ENCODE measurements at regions not wholly inside any gene's neighbourhood (a gene's known extent, or its start where the extent isn't known, plus 50 kb on each side); places are given as distances from the start of the nearest gene placed in this dataset.
"Not testable (repeated sequence)": the region's sequence is repeated elsewhere in the genome, so short reads cannot be mapped to it uniquely, and the experiment has no call there.

DNA sequence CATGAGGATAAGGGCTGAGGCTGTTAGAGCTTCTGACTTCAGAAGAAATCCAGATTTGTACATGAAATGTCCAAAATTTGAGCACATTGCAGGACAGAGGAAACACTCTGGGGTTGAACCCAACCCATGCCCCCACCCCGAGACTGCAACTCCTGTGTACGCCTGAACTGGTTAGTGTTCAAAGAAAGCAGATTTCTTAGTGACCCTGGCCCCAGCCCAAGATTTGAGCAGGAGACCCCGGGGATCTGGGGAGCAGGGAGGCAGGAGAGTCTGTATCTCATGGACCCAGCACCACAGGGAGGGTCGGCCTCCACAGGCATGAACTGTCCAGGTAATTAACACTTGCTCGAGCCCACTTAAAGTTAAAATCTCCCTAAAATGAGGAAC is 69.3 kb upstream of the WNT7B start:
- no peak overlapping the region for H3K27ac Mint-ChIP-seq
- Histone ChIP-seq H3K4me2 (no peak overlapping the region), H3F3A (ENCODE audit: low read depth) (no peaks in the 10 kb centered on the region), H2AFZ (replicated peaks) (no peak overlapping the region), H3K79me2 (ENCODE audit: low read depth) (no peaks in the 10 kb centered on the region), H3K9ac (no peak overlapping the region), H3K4me3 (no peak overlapping the region), H4K20me1 (ENCODE audit: low read depth) (peaks cover 10% of the 10 kb centered on the region), H3K27me3 (peaks cover 94% of the 10 kb centered on the region), H3K27ac (no peak overlapping the region), H3K36me3 (no peaks in the 10 kb centered on the region), H3K9me3 (ENCODE audit: low read depth) (no peaks in the 10 kb centered on the region), H3K4me1 (peaks cover 4% of the 10 kb centered on the region)
- H3K4me3 Mint-ChIP-seq: no peak overlapping the region
- TF ChIP-seq EZH2phosphoT487 (IDR thresholded peaks at IDR 0.05): no peak
- TF ChIP-seq EZH2 (IDR thresholded peaks at IDR 0.05): no peak
- TF ChIP-seq, protein P1, sequence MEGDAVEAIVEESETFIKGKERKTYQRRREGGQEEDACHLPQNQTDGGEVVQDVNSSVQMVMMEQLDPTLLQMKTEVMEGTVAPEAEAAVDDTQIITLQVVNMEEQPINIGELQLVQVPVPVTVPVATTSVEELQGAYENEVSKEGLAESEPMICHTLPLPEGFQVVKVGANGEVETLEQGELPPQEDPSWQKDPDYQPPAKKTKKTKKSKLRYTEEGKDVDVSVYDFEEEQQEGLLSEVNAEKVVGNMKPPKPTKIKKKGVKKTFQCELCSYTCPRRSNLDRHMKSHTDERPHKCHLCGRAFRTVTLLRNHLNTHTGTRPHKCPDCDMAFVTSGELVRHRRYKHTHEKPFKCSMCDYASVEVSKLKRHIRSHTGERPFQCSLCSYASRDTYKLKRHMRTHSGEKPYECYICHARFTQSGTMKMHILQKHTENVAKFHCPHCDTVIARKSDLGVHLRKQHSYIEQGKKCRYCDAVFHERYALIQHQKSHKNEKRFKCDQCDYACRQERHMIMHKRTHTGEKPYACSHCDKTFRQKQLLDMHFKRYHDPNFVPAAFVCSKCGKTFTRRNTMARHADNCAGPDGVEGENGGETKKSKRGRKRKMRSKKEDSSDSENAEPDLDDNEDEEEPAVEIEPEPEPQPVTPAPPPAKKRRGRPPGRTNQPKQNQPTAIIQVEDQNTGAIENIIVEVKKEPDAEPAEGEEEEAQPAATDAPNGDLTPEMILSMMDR (IDR thresholded peaks at IDR 0.05): no peak
- H3K9me3 Mint-ChIP-seq: no peaks in the 10 kb centered on the region
- no peaks in the 10 kb centered on the region for H3K36me3 Mint-ChIP-seq
- peaks cover 41% of the 10 kb centered on the region for H3K27me3 Mint-ChIP-seq (ENCODE audit: insufficient read depth, low read depth)
- no peak for DNase-seq (ENCODE audit: low spot score)
- H3K4me1 Mint-ChIP-seq: peaks cover 4% of the 10 kb centered on the region

DNA sequence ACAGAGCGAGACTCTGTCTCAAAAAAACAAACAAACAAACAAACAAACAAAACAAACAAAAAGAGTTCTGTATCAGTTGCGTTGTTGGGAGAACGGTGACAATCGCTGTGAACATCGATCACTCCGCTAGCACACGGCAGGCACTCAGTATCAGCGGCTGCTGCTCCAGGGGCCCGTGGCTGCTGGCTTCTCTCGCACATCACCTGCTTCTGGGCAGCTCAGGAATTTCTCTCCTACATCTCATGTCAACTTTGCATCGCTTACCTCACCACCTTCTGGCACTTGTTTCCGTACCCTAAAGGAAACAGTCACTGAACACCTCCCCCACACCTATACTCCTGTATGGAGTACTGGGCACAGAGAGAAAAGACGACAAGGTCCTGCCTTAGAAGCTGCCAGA is 70.3 kb upstream of the WNT7B start:
- Mint-ChIP-seq H3K36me3 (no peaks in the 10 kb centered on the region), H3K27ac (no peak overlapping the region), H3K4me3 (peak overlapping the region; percentile 52), H3K27me3 (ENCODE audit: insufficient read depth, low read depth) (peaks cover 42% of the 10 kb centered on the region), H3K9me3 (no peaks in the 10 kb centered on the region), H3K4me1 (peaks cover 4% of the 10 kb centered on the region)
- H4K20me1 ChIP-seq (ENCODE audit: low read depth): peaks cover 10% of the 10 kb centered on the region
- H3K27ac ChIP-seq: no peak overlapping the region
- no peak for DNase-seq (ENCODE audit: low spot score)
- no peak overlapping the region for H3K9ac ChIP-seq
- peaks cover 4% of the 10 kb centered on the region for H3K4me1 ChIP-seq
- no peaks in the 10 kb centered on the region for H3K36me3 ChIP-seq
- H3K4me2 ChIP-seq: no peak overlapping the region
- H3F3A ChIP-seq (ENCODE audit: low read depth): no peaks in the 10 kb centered on the region
- peaks cover 91% of the 10 kb centered on the region for H3K27me3 ChIP-seq
- no peaks in the 10 kb centered on the region for H3K79me2 ChIP-seq (ENCODE audit: low read depth)
- H3K9me3 ChIP-seq (ENCODE audit: low read depth): no peaks in the 10 kb centered on the region
- no peak overlapping the region for H3K4me3 ChIP-seq
- TF ChIP-seq EZH2 (IDR thresholded peaks at IDR 0.05): no peak
- TF ChIP-seq, protein P1 (IDR thresholded peaks at IDR 0.05): no peak
- no peak for TF ChIP-seq EZH2phosphoT487 (IDR thresholded peaks at IDR 0.05)
- H2AFZ ChIP-seq (replicated peaks): no peak overlapping the region

DNA sequence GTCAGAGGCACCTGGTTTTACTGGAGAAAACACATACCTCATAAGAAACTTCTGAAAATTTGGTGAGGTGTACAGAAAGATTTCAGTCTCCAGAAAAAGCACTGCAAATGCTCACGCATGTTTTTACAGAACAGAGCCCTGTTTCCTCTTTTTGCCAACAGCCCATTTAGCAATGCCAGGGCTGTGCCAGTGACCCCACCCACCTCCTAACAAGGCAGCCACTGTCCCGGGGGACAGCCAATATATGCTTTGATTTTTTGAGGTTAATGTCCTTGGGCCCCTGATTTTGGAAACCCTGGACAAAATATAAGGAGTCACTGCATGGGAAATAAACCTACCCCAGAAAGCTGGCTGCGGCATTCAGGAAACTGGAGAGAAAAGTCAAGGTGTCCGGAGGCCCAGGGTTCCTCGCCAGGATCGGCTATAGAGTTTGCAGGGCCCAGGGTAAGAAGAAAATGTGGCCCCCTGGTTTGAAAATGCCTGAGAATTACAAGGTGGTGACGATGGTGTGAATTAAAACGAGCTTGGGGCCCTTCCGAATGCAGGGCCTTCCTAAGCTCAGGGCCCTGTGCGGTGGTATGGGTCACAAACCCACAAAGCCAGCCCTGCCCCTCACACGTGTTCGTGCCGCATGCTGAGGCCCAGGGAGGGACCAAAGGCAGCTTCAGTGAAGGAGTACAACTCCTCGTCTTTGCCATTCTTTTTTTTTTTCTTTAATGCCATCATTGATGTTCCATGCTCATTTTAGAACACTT is 71.1 kb upstream of the WNT7B start:
- no peaks in the 10 kb centered on the region for H3K36me3 ChIP-seq
- no peaks in the 10 kb centered on the region for H3K36me3 Mint-ChIP-seq
- no peak overlapping the region for H3K4me2 ChIP-seq
- H3K4me1 ChIP-seq: peaks cover 4% of the 10 kb centered on the region
- no peak overlapping the region for H3K27ac ChIP-seq
- H3K4me3 ChIP-seq: no peak overlapping the region
- no peaks in the 10 kb centered on the region for H3K9me3 ChIP-seq (ENCODE audit: low read depth)
- H3K9me3 Mint-ChIP-seq: no peaks in the 10 kb centered on the region
- no peak overlapping the region for H3K27ac Mint-ChIP-seq
- no peak for DNase-seq (ENCODE audit: low spot score)
- H3K9ac ChIP-seq: no peak overlapping the region
- peaks cover 10% of the 10 kb centered on the region for H4K20me1 ChIP-seq (ENCODE audit: low read depth)
- no peak overlapping the region for H3K4me3 Mint-ChIP-seq
- H3K27me3 Mint-ChIP-seq (ENCODE audit: insufficient read depth, low read depth): peaks cover 36% of the 10 kb centered on the region
- peaks cover 87% of the 10 kb centered on the region for H3K27me3 ChIP-seq
- H3K79me2 ChIP-seq (ENCODE audit: low read depth): no peaks in the 10 kb centered on the region
- H2AFZ ChIP-seq (replicated peaks): no peak overlapping the region
- peaks cover 4% of the 10 kb centered on the region for H3K4me1 Mint-ChIP-seq
- no peak for TF ChIP-seq EZH2phosphoT487 (IDR thresholded peaks at IDR 0.05)
- TF ChIP-seq EZH2 (IDR thresholded peaks at IDR 0.05): no peak
- TF ChIP-seq, protein P1 (IDR thresholded peaks at IDR 0.05): no peak
- no peaks in the 10 kb centered on the region for H3F3A ChIP-seq (ENCODE audit: low read depth)

DNA sequence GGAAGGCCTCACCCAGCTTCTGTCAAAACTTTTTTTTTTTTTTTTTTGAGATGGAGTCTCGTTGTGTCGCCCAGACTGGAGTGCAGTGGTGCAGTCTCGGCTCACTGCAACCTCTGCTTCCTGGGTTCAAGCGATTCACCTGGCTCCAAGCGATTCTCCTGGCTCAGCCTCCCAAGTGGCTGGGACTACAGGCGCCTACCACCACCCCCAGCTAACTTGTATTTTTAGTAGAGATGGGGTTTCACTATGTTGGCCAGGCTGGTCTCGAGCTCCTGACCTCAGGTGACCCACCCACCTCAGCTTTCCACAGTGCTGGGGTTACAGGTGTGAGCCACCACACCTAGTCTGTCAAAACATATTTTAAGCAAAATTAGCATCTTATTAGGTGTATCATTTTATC is 71.7 kb upstream of the WNT7B start:
- not testable (repeated sequence) for H3K9ac ChIP-seq; H3K4me3 Mint-ChIP-seq; H4K20me1 ChIP-seq (ENCODE audit: low read depth); H3K4me3 ChIP-seq; H3K4me1 ChIP-seq; H3K9me3 Mint-ChIP-seq; H3F3A ChIP-seq (ENCODE audit: low read depth); DNase-seq (ENCODE audit: low spot score); H3K4me1 Mint-ChIP-seq; H3K4me2 ChIP-seq; H2AFZ ChIP-seq (replicated peaks); H3K27ac Mint-ChIP-seq; H3K27ac ChIP-seq; H3K36me3 Mint-ChIP-seq; H3K79me2 ChIP-seq (ENCODE audit: low read depth); H3K36me3 ChIP-seq; H3K9me3 ChIP-seq (ENCODE audit: low read depth)
- peaks cover 81% of the 10 kb centered on the region for H3K27me3 ChIP-seq
- H3K27me3 Mint-ChIP-seq (ENCODE audit: insufficient read depth, low read depth): peaks cover 34% of the 10 kb centered on the region
